ENCODE measurements at regions not wholly inside any gene's neighbourhood (a gene's known extent, or its start where the extent isn't known, plus 50 kb on each side); places are given as distances from the start of the nearest gene placed in this dataset.

- WGBS, 3 donors = 84 to 91% (median 89%) methylated on average over 3 of the region's 3 CpGs
- no peaks in the 10 kb centered on the region for H3K9me3 ChIP-seq
- no peaks in the 10 kb centered on the region for H3K36me3 ChIP-seq
- H3K4me1 ChIP-seq (ENCODE audit: insufficient read depth) = no peaks in the 10 kb centered on the region
- DNase-seq = no peak
- no peaks in the 10 kb centered on the region for H3K27me3 ChIP-seq
- H3K27ac ChIP-seq = no peak overlapping the region
- intact Hi-C loops (cut with DNase I) = no loop called here
- H3K4me3 ChIP-seq = no peak overlapping the region
- TF ChIP-seq CTCF (IDR thresholded peaks at IDR 0.05) = no peak
- no peak for TF ChIP-seq EP300 (IDR thresholded peaks at IDR 0.05)
- TF ChIP-seq POLR2A (IDR thresholded peaks at IDR 0.05) = no peak
Measured at GRCh38 chr3:80889535-80889934, 871.9 kb downstream of the GBE1 start.

GRCh38 chr3:80870476-80871041 lies 890.9 kb downstream of the GBE1 start:
- WGBS, 3 donors = 83 to 85% (median 83%) methylated on average over 4 of the region's 4 CpGs

GRCh38 chr3:80855482-80855881 lies 906.0 kb downstream of the GBE1 start:
- 77 to 86% (median 78%) methylated on average over 1 of the region's 1 CpG for WGBS, 3 donors
- DNase-seq = no peak
- Histone ChIP-seq H3K27ac (no peak overlapping the region), H3K9me3 (no peaks in the 10 kb centered on the region), H3K4me3 (no peak overlapping the region), H3K27me3 (peaks cover 3% of the 10 kb centered on the region), H3K4me1 (ENCODE audit: insufficient read depth) (no peaks in the 10 kb centered on the region), H3K36me3 (no peaks in the 10 kb centered on the region)
- TF ChIP-seq EP300 (IDR thresholded peaks at IDR 0.05) = no peak
- TF ChIP-seq CTCF (IDR thresholded peaks at IDR 0.05) = no peak
- TF ChIP-seq POLR2A (IDR thresholded peaks at IDR 0.05) = no peak
- intact Hi-C loops (cut with DNase I) = no loop called here

More at GRCh38 chr3:80870476-80871041, 890.9 kb downstream of the GBE1 start:
- Histone ChIP-seq H3K27ac (no peak overlapping the region), H3K4me1 (ENCODE audit: insufficient read depth) (no peaks in the 10 kb centered on the region), H3K4me3 (no peak overlapping the region), H3K27me3 (no peaks in the 10 kb centered on the region), H3K36me3 (no peaks in the 10 kb centered on the region), H3K9me3 (no peaks in the 10 kb centered on the region)
- intact Hi-C loops (cut with DNase I) = no loop called here
- no peak for DNase-seq
- TF ChIP-seq POLR2A (IDR thresholded peaks at IDR 0.05) (no peak), CTCF (IDR thresholded peaks at IDR 0.05) (no peak), EP300 (IDR thresholded peaks at IDR 0.05) (no peak)

GRCh38 chr3:80836395-80836794 lies 925.0 kb downstream of the GBE1 start:
- no peaks in the 10 kb centered on the region for H3K36me3 ChIP-seq
- 67 to 79% (median 70%) methylated on average over 2 of the region's 2 CpGs for WGBS, 3 donors
- H3K27ac ChIP-seq = no peak overlapping the region
- no peak for TF ChIP-seq CTCF (IDR thresholded peaks at IDR 0.05)
- no peak for TF ChIP-seq EP300 (IDR thresholded peaks at IDR 0.05)
- no peak for TF ChIP-seq POLR2A (IDR thresholded peaks at IDR 0.05)
- H3K27me3 ChIP-seq = no peaks in the 10 kb centered on the region
- H3K9me3 ChIP-seq = no peaks in the 10 kb centered on the region
- H3K4me1 ChIP-seq (ENCODE audit: insufficient read depth) = no peaks in the 10 kb centered on the region
- intact Hi-C loops (cut with DNase I) = no loop called here
- H3K4me3 ChIP-seq = no peak overlapping the region
- no peak for DNase-seq

Data from ovary (tissue), 7 donors.